ENCODE measurements at regions not wholly inside any gene's neighbourhood (a gene's known extent, or its start where the extent isn't known, plus 50 kb on each side); places are given as distances from the start of the nearest gene placed in this dataset.

DNA sequence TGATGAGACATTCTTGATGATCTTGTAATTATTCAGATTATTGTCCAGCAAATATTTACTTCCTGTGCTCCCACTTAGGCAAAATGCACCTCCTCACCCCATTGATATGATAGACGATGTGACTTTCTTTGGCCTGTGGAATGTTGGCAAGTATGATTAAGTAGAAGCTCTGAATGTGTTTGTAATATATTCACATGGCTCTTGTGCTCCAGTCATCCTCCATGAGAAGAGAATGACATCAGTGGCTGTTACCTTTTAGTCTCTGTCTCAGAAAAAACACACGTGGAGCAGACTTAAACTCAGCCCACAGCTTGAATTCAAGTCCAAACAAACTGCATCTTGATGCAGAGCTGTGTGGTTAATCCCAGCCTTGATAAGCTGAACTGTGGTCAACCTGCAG lies 984.3 kb upstream of the FBXO33 start:
- Histone ChIP-seq H3K27ac (no peak overlapping the region), H3K4me1 (no peaks in the 10 kb centered on the region)

DNA sequence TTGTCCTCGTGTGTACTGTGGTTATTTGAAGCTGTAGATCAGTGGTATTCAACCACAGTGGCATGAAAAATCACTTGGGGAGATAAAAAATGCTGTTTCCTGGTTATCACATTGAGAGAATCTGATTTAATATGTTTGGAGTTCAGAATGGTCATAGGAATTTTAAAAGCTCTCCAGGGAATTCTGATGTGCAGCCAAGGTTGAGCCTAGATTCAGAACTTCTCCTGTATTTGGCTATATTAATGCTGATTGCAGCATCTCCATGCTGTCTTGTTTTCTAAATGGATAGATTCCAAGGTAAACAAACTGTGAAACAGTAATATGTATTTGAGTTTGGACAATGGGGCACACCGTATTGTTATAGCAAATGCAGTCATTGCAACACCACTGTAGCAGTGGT lies 982.2 kb upstream of the FBXO33 start:
- Histone ChIP-seq H3K27me3 (replicated peaks in 1 of 7) (no peaks in the 10 kb centered on the region), H3K36me3 (no peaks in the 10 kb centered on the region), H3K4me3 (no peak overlapping the region), H3K27ac (no peak overlapping the region), H3K4me1 (no peaks in the 10 kb centered on the region), H3K9me3 (peaks cover 0 to 4% (median under 1%) of the 10 kb centered on the region in 8 donors)
- 51 to 79% (median 62%) methylated on average over 2 of the region's 2 CpGs for WGBS, 5 donors
- DNase-seq = no peak
- no peak for TF ChIP-seq CTCF (IDR thresholded peaks at IDR 0.05 in 8 of 11, conservative IDR thresholded peaks at IDR 0.05 in 3 of 11)
- TF ChIP-seq POLR2A (IDR thresholded peaks at IDR 0.05) = no peak
- TF ChIP-seq POLR2AphosphoS5 (IDR thresholded peaks at IDR 0.05) = no peak
- intact Hi-C loops (cut with DNase I; ENCODE audit: low total_unique reads) = no loop called here

More for the DNA sequence above, 984.3 kb upstream of the FBXO33 start:
- no peaks in the 10 kb centered on the region for H3K36me3 ChIP-seq
- TF ChIP-seq POLR2AphosphoS5 (IDR thresholded peaks at IDR 0.05) (no peak), CTCF (IDR thresholded peaks at IDR 0.05 in 8 of 11, conservative IDR thresholded peaks at IDR 0.05 in 3 of 11) (no peak), POLR2A (IDR thresholded peaks at IDR 0.05) (no peak)
- no peaks in the 10 kb centered on the region for H3K27me3 ChIP-seq (replicated peaks in 1 of 7)
- no peak overlapping the region for H3K4me3 ChIP-seq
- DNase-seq = no peak
- WGBS, 5 donors = 56 to 71% (median 59%) methylated on average over 2 of the region's 2 CpGs
- H3K9me3 ChIP-seq = no peaks in the 10 kb centered on the region
- intact Hi-C loops (cut with DNase I; ENCODE audit: low total_unique reads) = no loop called here

DNA sequence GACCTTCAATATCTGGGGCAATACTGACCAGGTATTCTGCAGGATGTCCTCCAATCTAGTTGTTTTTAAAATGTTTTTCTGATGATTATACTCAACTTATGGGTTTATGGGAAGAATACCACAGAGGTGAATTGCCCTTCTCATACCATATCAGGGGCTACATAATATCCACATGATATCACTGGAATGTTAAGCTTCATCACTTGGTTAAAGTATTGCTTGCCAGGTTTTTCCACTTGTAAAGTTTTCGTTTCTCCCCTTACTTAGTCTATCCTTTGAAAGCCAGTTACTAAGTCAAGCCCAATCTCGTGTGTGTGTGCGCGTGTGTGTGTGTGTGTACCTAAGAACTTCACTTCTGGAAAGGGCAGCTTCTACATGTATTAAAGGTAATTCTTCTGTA lies 980.9 kb upstream of the FBXO33 start:
- Histone ChIP-seq H3K27ac (no peak overlapping the region), H3K9me3 (peaks cover 0 to 16% (median 12%) of the 10 kb centered on the region in 8 donors), H3K4me1 (no peaks in the 10 kb centered on the region), H3K4me3 (no peak overlapping the region), H3K27me3 (replicated peaks in 1 of 7) (no peaks in the 10 kb centered on the region), H3K36me3 (no peaks in the 10 kb centered on the region)
- TF ChIP-seq POLR2A (IDR thresholded peaks at IDR 0.05) (no peak), CTCF (IDR thresholded peaks at IDR 0.05 in 8 of 11, conservative IDR thresholded peaks at IDR 0.05 in 3 of 11) (no peak), POLR2AphosphoS5 (IDR thresholded peaks at IDR 0.05) (no peak)
- DNase-seq = no peak
- 55 to 74% (median 61%) methylated on average over 4 of the region's 4 CpGs for WGBS, 5 donors
- intact Hi-C loops (cut with DNase I; ENCODE audit: low total_unique reads) = no loop called here

DNA sequence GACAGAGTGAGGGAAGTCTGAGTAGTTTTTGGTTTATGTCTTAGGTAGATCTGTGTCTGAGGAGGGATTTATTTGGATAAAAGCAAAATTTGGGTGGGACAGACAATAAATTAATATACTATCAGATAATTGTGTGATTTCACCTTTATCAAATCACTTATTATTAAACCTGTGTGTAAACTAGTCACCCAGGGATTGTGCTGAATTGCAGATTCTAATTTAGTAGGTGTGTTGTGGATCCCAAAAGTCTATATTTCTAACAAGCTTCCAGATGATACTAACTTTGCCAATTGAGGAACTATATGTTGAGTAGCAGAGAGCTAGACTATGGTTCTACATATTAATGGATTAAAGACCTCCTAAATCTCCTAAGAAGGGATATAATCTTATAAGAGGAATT lies 978.5 kb upstream of the FBXO33 start:
- Histone ChIP-seq H3K9me3 (peaks cover 0 to 39% (median 34%) of the 10 kb centered on the region in 8 donors), H3K27me3 (replicated peaks in 1 of 7) (no peaks in the 10 kb centered on the region), H3K4me3 (no peak overlapping the region), H3K36me3 (no peaks in the 10 kb centered on the region), H3K4me1 (no peaks in the 10 kb centered on the region), H3K27ac (no peak overlapping the region)
- intact Hi-C loops (cut with DNase I; ENCODE audit: low total_unique reads) = no loop called here
- no peak for DNase-seq
- TF ChIP-seq POLR2AphosphoS5 (IDR thresholded peaks at IDR 0.05) = no peak
- TF ChIP-seq CTCF (IDR thresholded peaks at IDR 0.05 in 8 of 11, conservative IDR thresholded peaks at IDR 0.05 in 3 of 11) = no peak
- no peak for TF ChIP-seq POLR2A (IDR thresholded peaks at IDR 0.05)
